PC-3 (cell line): ENCODE measurements at regions not wholly inside any gene's neighbourhood (a gene's known extent, or its start where the extent isn't known, plus 50 kb on each side); places are given as distances from the start of the nearest gene placed in this dataset.
A peak's percentile ranks its signal among the peaks of the same experiment; 100 is the strongest.

ENCODE experiments used
- EZH2phosphoT487 ChIP-seq: fragments of 300-600 bp; sonication (generic); IDR thresholded peaks from 2 replicates; pipeline ENCODE4 v1.6.1; 2018; ENCODE audit warnings: mild to moderate bottlenecking, antibody characterized with exemption, low read length, borderline replicate concordance
- TF ChIP-seq, protein P1 (sequence below): fragments of 300-600 bp; sonication (generic); conservative IDR thresholded peaks from 2 replicates; pipeline ENCODE4 v1.5.1; 2017; ENCODE audit warnings: antibody characterized with exemption, low read depth, mild to moderate bottlenecking, low read length

DNA sequence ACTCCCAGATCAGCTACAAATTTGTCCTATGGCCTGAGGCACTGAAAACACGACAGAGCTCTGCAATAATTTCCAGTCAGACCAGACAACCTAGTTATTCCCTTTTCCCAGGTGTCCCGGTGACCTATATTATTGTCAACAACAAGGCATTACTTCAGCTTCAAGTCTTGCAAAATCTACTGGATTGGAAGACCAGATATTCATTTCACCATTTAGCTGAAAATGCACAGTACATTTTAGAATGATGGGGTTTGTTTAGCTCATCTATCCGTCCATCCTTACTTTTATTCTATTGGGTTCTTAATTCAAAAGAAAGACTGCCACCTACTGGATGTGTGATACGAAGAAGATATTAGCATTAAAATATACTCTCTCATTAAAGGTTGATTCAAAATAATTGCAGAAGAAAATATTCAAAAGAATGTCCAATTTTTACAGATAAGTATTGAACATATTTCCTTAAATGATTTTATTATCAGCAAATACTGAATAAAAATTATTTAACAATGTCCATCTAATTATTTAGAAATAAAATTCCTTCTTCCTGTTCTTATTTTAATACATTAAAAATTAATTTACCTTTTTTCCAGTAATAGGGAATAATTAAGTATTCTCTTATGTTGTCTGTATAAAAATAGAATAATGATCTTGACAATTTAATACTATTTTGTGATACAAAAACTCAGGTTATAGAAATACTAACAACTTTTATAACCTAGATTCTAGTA, 244.9 kb upstream of the LRIG3 start:
- TF ChIP-seq, protein P1, sequence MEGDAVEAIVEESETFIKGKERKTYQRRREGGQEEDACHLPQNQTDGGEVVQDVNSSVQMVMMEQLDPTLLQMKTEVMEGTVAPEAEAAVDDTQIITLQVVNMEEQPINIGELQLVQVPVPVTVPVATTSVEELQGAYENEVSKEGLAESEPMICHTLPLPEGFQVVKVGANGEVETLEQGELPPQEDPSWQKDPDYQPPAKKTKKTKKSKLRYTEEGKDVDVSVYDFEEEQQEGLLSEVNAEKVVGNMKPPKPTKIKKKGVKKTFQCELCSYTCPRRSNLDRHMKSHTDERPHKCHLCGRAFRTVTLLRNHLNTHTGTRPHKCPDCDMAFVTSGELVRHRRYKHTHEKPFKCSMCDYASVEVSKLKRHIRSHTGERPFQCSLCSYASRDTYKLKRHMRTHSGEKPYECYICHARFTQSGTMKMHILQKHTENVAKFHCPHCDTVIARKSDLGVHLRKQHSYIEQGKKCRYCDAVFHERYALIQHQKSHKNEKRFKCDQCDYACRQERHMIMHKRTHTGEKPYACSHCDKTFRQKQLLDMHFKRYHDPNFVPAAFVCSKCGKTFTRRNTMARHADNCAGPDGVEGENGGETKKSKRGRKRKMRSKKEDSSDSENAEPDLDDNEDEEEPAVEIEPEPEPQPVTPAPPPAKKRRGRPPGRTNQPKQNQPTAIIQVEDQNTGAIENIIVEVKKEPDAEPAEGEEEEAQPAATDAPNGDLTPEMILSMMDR, result peak; percentile 81
- no peak for TF ChIP-seq EZH2phosphoT487
